PC-9 (cell line): ENCODE measurements at regions not wholly inside any gene's neighbourhood (a gene's known extent, or its start where the extent isn't known, plus 50 kb on each side); places are given as distances from the start of the nearest gene placed in this dataset.

ENCODE experiments used
- BruUV-seq: library from RNA; stranded (reverse); fragments of 400-500 nt; replicated peaks from 2 replicates; lab custom pipeline; 2021; lab: Mats Ljungman, UMichigan
- CTCF ChIA-PET: fragments of 300-600 bp; sonication (Branson Sonifier 250); formaldehyde crosslinking; loops from one replicate; lab custom pipeline; 2022; ENCODE audit warnings: antibody characterized with exemption; lab: Charles Lee
- POLR2A ChIA-PET: fragments of 300-600 bp; sonication (Branson Sonifier 250); formaldehyde crosslinking; loops from one replicate; lab custom pipeline; 2022; ENCODE audit warnings: antibody characterized with exemption; ENCODE audit not compliant: unreplicated experiment; lab: Charles Lee
- DNase-seq, 2 experiments: peaks; one replicate each; pipeline versions ENCODE4 v3.0.0 to v3.0.0-alpha.2; 2015 to 2022; ENCODE audit warnings: mixed read lengths in 1 of 2
- H2AFZ ChIP-seq: fragments of 200-600 bp; sonication (generic); 2 replicates; pipeline ENCODE4 v1.8.1; 2017; ENCODE audit warnings: antibody characterized with exemption
- H3F3A ChIP-seq: fragments of 200-600 bp; sonication (generic); 2 replicates; pipeline ENCODE4 v1.8.1; 2017; ENCODE audit warnings: antibody characterized with exemption, mild to moderate bottlenecking, low read depth; ENCODE audit not compliant: insufficient read depth
- H3K27ac ChIP-seq: fragments of 200-600 bp; sonication (generic); 2 replicates; pipeline ENCODE4 v1.6.1; 2016; ENCODE audit warnings: mixed run types
- H3K27me3 ChIP-seq: fragments of 200-600 bp; sonication (generic); 2 replicates; pipeline ENCODE4 v1.6.1; 2016; ENCODE audit warnings: low read depth, mixed run types; ENCODE audit not compliant: insufficient read depth
- H3K36me3 ChIP-seq: fragments of 200-600 bp; sonication (generic); 2 replicates; pipeline ENCODE4 v1.6.1; 2016; ENCODE audit warnings: low read depth, mixed run types
- H3K4me1 ChIP-seq: fragments of 200-600 bp; sonication (generic); replicated peaks from 2 replicates; pipeline ENCODE4 v1.6.1; 2016; ENCODE audit warnings: mixed run types; ENCODE audit not compliant: insufficient read depth
- H3K4me2 ChIP-seq: fragments of 200-600 bp; sonication (generic); 2 replicates; pipeline ENCODE4 v1.6.1; 2017; ENCODE audit warnings: mixed run types
- H3K4me3 ChIP-seq: fragments of 200-600 bp; sonication (generic); 2 replicates; pipeline ENCODE4 v1.6.1; 2016; ENCODE audit warnings: mixed run types
- H3K79me2 ChIP-seq: fragments of 200-600 bp; sonication (generic); 2 replicates; pipeline ENCODE4 v1.6.1; 2017; ENCODE audit warnings: low read depth, mixed run types
- H3K9me2 ChIP-seq: fragments of 200-600 bp; sonication (generic); 2 replicates; pipeline ENCODE4 v1.8.1; 2017; ENCODE audit warnings: mild to moderate bottlenecking; ENCODE audit not compliant: insufficient read depth
- H3K9me3 ChIP-seq: fragments of 200-600 bp; sonication (generic); 2 replicates; pipeline ENCODE4 v1.8.1; 2016; ENCODE audit warnings: low read depth; ENCODE audit not compliant: insufficient read depth
- H4K20me1 ChIP-seq: fragments of 200-600 bp; sonication (generic); 2 replicates; pipeline ENCODE4 v1.8.1; 2017; ENCODE audit not compliant: insufficient read depth
- EZH2 ChIP-seq: fragments of 200-600 bp; sonication (generic); IDR thresholded peaks from 2 replicates; pipeline ENCODE4 v1.8.0; 2017; ENCODE audit warnings: antibody characterized with exemption, low read depth
- intact Hi-C: fragments of 100-400 bp; cut with micrococcal nuclease; formaldehyde crosslinking; loops from one replicate; pipeline ENCODE4 v1.10.0; 2022; ENCODE audit not compliant: unreplicated experiment
- TF ChIP-seq, protein P1 (sequence below): fragments of 200-600 bp; sonication (generic); conservative IDR thresholded peaks from 2 replicates; pipeline ENCODE4 v1.6.1; 2017; ENCODE audit warnings: mixed run types, antibody characterized with exemption, mild to moderate bottlenecking, moderate library complexity

DNA sequence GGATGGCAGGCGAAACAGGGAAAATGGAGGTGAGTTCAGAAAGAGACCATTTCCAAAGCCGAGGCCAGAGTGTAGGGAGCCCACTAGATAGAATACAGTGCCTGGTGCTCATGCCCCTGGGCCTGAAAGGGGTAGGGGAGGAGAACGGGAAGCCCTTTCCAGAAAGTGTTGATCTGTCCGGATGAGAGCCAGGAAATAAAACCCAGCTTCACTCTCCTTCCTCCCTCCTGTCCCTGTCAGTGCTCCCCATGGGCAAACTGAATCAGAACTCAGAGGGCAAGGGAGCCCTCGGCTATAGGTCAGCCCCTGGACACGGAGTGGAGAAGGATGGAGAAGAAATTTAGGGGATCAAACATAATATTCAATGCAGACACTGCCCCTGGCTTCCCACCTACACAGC, 57.7 kb upstream of the RPL38 start:
- TF ChIP-seq, protein P1, sequence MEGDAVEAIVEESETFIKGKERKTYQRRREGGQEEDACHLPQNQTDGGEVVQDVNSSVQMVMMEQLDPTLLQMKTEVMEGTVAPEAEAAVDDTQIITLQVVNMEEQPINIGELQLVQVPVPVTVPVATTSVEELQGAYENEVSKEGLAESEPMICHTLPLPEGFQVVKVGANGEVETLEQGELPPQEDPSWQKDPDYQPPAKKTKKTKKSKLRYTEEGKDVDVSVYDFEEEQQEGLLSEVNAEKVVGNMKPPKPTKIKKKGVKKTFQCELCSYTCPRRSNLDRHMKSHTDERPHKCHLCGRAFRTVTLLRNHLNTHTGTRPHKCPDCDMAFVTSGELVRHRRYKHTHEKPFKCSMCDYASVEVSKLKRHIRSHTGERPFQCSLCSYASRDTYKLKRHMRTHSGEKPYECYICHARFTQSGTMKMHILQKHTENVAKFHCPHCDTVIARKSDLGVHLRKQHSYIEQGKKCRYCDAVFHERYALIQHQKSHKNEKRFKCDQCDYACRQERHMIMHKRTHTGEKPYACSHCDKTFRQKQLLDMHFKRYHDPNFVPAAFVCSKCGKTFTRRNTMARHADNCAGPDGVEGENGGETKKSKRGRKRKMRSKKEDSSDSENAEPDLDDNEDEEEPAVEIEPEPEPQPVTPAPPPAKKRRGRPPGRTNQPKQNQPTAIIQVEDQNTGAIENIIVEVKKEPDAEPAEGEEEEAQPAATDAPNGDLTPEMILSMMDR = no peak
- TF ChIP-seq EZH2 = no peak
- CTCF ChIA-PET = no interaction called here
- BruUV-seq = no TSS peak

DNA sequence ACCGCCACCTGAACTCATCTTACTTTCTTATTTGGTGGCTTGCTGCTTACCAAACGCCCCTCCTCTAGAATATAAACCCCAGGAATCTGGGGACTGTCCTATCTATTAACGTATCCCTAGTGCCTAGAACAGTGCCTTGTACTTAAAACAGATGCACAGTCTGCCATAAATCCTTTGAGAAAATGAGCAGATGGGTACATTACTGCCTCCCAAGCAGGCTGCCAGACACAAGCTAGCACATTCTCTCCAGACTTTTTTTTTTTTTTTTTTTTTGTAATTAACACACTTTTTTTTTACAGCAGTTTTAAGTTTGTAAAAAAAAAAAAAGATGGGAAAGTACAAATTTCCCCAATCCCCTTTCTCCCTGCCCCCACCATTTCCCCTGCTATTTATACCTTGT, 57.3 kb upstream of the RPL38 start:
- peaks cover 56% of the 10 kb centered on the region for H3K27me3 ChIP-seq
- no peak overlapping the region for H3K4me3 ChIP-seq
- no peaks in the 10 kb centered on the region for H4K20me1 ChIP-seq
- POLR2A ChIA-PET = no interaction called here
- no peaks in the 10 kb centered on the region for H3K36me3 ChIP-seq
- no peaks in the 10 kb centered on the region for H3K79me2 ChIP-seq
- H3F3A ChIP-seq = no peaks in the 10 kb centered on the region
- TF ChIP-seq EZH2 = no peak
- TF ChIP-seq, protein P1 = no peak
- CTCF ChIA-PET = no interaction called here
- H3K4me1 ChIP-seq = no peaks in the 10 kb centered on the region
- intact Hi-C loops = no loop called here
- BruUV-seq = no TSS peak
- no peak overlapping the region for H2AFZ ChIP-seq
- no peaks in the 10 kb centered on the region; the same call in 1 of the 2 replicates for H3K9me2 ChIP-seq
- H3K4me2 ChIP-seq = no peak overlapping the region
- H3K27ac ChIP-seq = no peak overlapping the region
- peaks cover 4% of the 10 kb centered on the region; the same call in 1 of the 2 replicates for H3K9me3 ChIP-seq
- DNase-seq = no peak

More for the DNA sequence above, 57.7 kb upstream of the RPL38 start:
- H3K36me3 ChIP-seq = no peaks in the 10 kb centered on the region
- no peak for DNase-seq
- H3K4me2 ChIP-seq = no peak overlapping the region
- H3K27ac ChIP-seq = no peak overlapping the region
- H3F3A ChIP-seq = no peaks in the 10 kb centered on the region
- no peaks in the 10 kb centered on the region for H3K79me2 ChIP-seq
- H3K9me2 ChIP-seq = no peaks in the 10 kb centered on the region; the same call in 1 of the 2 replicates
- POLR2A ChIA-PET = no interaction called here
- H3K27me3 ChIP-seq = peaks cover 52% of the 10 kb centered on the region
- no peaks in the 10 kb centered on the region for H4K20me1 ChIP-seq
- no peak overlapping the region for H2AFZ ChIP-seq
- H3K9me3 ChIP-seq = peaks cover 4% of the 10 kb centered on the region; the same call in 1 of the 2 replicates
- no peak overlapping the region for H3K4me3 ChIP-seq
- H3K4me1 ChIP-seq = no peaks in the 10 kb centered on the region
- intact Hi-C loops = no loop called here

DNA sequence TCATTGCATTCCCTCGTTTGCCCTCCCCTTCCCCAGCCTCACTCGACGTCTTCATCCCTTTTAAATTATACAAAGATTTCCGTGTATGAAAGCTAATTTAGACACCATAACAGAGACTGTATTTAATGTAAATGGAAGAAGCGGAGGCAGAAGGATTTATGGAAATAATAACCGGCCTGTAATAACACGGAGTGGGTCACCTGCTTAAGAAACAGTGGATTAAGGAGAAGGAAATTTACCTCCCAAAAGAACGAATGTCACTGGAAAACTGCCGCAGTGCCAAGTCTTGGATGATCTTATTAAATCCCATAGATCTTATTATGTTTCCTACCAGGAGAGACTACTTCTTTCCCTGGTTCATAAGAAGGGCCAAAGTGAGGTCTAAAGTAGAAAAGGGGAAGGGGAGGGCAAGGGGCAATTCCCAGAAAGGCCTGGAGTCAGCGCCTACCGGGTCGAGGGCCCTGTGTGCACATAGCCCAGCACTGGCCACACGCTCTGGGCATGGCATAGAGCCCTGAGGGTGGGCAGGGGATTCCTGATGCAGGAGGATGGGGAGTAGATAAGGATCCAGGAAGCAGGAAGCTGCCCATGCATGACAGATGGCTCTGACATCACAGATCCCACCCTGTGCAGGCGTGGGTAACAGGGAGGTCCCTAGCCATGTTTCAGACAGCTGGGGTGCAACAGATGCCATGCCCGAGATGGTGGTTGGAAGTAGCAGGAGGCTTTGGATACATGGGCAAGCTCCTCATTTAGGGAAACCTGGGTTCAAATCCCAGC, 56.2 kb upstream of the RPL38 start:
- Histone ChIP-seq H3K9me3 (no peaks in the 10 kb centered on the region), H3K27me3 (peaks cover 66% of the 10 kb centered on the region), H2AFZ (no peak overlapping the region), H3K4me3 (no peak overlapping the region), H4K20me1 (no peaks in the 10 kb centered on the region), H3K27ac (no peak overlapping the region), H3K79me2 (no peaks in the 10 kb centered on the region), H3K36me3 (no peaks in the 10 kb centered on the region), H3F3A (no peaks in the 10 kb centered on the region), H3K4me2 (no peak overlapping the region), H3K4me1 (no peaks in the 10 kb centered on the region), H3K9me2 (no peaks in the 10 kb centered on the region; the same call in 1 of the 2 replicates)
- CTCF ChIA-PET = no interaction called here
- POLR2A ChIA-PET = no interaction called here
- intact Hi-C loops = no loop called here
- no peak for DNase-seq
- TF ChIP-seq EZH2 = no peak
- TF ChIP-seq, protein P1 = no peak
- no TSS peak for BruUV-seq
